ENCODE measurements at regions not wholly inside any gene's neighbourhood (a gene's known extent, or its start where the extent isn't known, plus 50 kb on each side); places are given as distances from the start of the nearest gene placed in this dataset.

DNA sequence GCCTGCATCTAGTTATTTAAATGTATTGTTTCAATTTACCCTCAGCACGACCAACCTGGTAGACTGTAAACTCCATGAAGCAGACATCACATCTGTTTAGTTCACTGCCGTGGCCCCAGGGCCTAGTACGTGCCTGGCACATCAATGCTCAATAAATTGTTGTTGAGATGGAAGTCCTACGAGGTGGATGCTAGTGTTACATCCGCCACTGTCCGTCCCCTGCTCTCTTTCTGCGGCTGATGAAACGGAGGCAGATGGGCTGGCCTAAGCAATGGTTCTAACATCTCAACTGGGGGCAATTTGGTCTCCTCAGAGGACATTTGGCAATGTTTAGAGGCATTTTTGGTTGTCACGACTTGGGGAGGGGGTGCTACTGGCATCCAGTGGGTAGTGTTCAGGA, 121.4 kb upstream of the IGSF21 start (continued):
- no peak for TF ChIP-seq JUN (IDR thresholded peaks at IDR 0.05; ENCODE audit: low read depth, low read length)
- TF ChIP-seq CHD2 (IDR thresholded peaks at IDR 0.05; ENCODE audit: low read length), result no peak
- no peak for TF ChIP-seq ZNF274 (IDR thresholded peaks at IDR 0.05; ENCODE audit: borderline replicate concordance, extremely low read depth, low read length)
